GM19025 (cell line): ENCODE measurements at regions not wholly inside any gene's neighbourhood (a gene's known extent, or its start where the extent isn't known, plus 50 kb on each side); places are given as distances from the start of the nearest gene placed in this dataset.

Source experiments
- ATAC-seq: cut with Tn5 transposase; IDR thresholded peaks from one replicate; pipeline ENCODE4 v1.9.1; 2021; ENCODE audit warnings: mild to moderate bottlenecking, low read depth, moderate library complexity; ENCODE audit not compliant: unreplicated experiment

GRCh38 chr2:226410247-226410835 is 389.3 kb downstream of the IRS1 start:
- no peak for ATAC-seq

- ATAC-seq = no peak
Measured at GRCh38 chr2:226409134-226409533, 390.5 kb downstream of the IRS1 start.

GRCh38 chr2:226408141-226408540 is 391.5 kb downstream of the IRS1 start:
- ATAC-seq = no peak

- no peak for ATAC-seq
Measured at GRCh38 chr2:226407135-226407534, 392.5 kb downstream of the IRS1 start.

- ATAC-seq = no peak
Measured at GRCh38 chr2:226405465-226405864, 394.2 kb downstream of the IRS1 start.

GRCh38 chr2:226403369-226403768 is 396.3 kb downstream of the IRS1 start:
- ATAC-seq = no peak

- no peak for ATAC-seq
Measured at GRCh38 chr2:226399006-226399405, 400.6 kb downstream of the IRS1 start.

- no peak for ATAC-seq
Measured at GRCh38 chr2:226398580-226398979, 401.0 kb downstream of the IRS1 start.

GRCh38 chr2:226396541-226396940 is 403.1 kb downstream of the IRS1 start:
- no peak for ATAC-seq

GRCh38 chr2:226387499-226387942 is 412.1 kb downstream of the IRS1 start:
- no peak for ATAC-seq

GRCh38 chr2:226383461-226383860 is 416.2 kb downstream of the IRS1 start:
- no peak for ATAC-seq

GRCh38 chr2:226380679-226381078 is 418.9 kb downstream of the IRS1 start:
- ATAC-seq = no peak

GRCh38 chr2:226378753-226379705 is 420.6 kb downstream of the IRS1 start:
- ATAC-seq = no peak

GRCh38 chr2:226376516-226377180 is 423.0 kb downstream of the IRS1 start:
- ATAC-seq = no peak

GRCh38 chr2:226366920-226367319 is 432.7 kb downstream of the IRS1 start:
- ATAC-seq = no peak

- no peak for ATAC-seq
Measured at GRCh38 chr2:226364217-226364616, 435.4 kb downstream of the IRS1 start.

GRCh38 chr2:226362980-226363379 is 436.6 kb downstream of the IRS1 start:
- no peak for ATAC-seq

GRCh38 chr2:226360658-226361057 is 439.0 kb downstream of the IRS1 start:
- no peak for ATAC-seq

GRCh38 chr2:226358688-226359087 is 440.9 kb downstream of the IRS1 start:
- ATAC-seq = no peak

GRCh38 chr2:226357816-226358215 is 441.8 kb downstream of the IRS1 start:
- ATAC-seq = no peak

GRCh38 chr2:226355600-226355999 is 444.0 kb downstream of the IRS1 start:
- ATAC-seq = no peak
